HL-60 (cell line): ENCODE measurements at regions not wholly inside any gene's neighbourhood (a gene's known extent, or its start where the extent isn't known, plus 50 kb on each side); places are given as distances from the start of the nearest gene placed in this dataset.

Experiments
- DNase-seq, 2 experiments: peaks; one replicate each; pipeline ENCODE4 v3.0.0-alpha.2; 2010 to 2020; ENCODE audit warnings: low read depth in 1 of 2, low spot score in 1 of 2
- H3K27ac ChIP-seq: fragments of 250-450 bp; sonication (Bioruptor Pico); replicated peaks from 2 replicates; pipeline ENCODE4 v1.5.1; 2020; ENCODE audit warnings: mild to moderate bottlenecking, moderate library complexity
- H3K27me3 ChIP-seq: fragments of 250-450 bp; sonication (Bioruptor Pico); 2 replicates; pipeline ENCODE4 v1.5.1; 2021; ENCODE audit warnings: mild to moderate bottlenecking, moderate library complexity; ENCODE audit not compliant: insufficient read depth, poor library complexity, severe bottlenecking
- H3K4me3 ChIP-seq: replicated peaks from 2 replicates; pipeline ENCODE4 v1.5.1; 2011; ENCODE audit warnings: mild to moderate bottlenecking, control low read depth, low read length; ENCODE audit not compliant: insufficient read depth
- CTCF ChIP-seq: IDR thresholded peaks from one replicate; pipeline ENCODE4 v1.5.1; 2011; ENCODE audit warnings: low read length, control low read depth, inconsistent platforms; ENCODE audit not compliant: insufficient read depth
- GABPA ChIP-seq: IDR thresholded peaks from 2 replicates; pipeline ENCODE4 v1.6.1; 2012; ENCODE audit warnings: low read depth
- POLR2AphosphoS5 ChIP-seq: IDR thresholded peaks from 2 replicates; pipeline ENCODE4 v1.6.1; 2012; ENCODE audit warnings: low read depth
- REST ChIP-seq: IDR thresholded peaks from 2 replicates; pipeline ENCODE4 v1.6.1; 2012; ENCODE audit warnings: low read depth; ENCODE audit not compliant: insufficient replicate concordance
- SPI1 ChIP-seq: IDR thresholded peaks from 2 replicates; pipeline ENCODE4 v1.6.1; 2012; ENCODE audit warnings: low read depth, mild to moderate bottlenecking, borderline replicate concordance

GRCh38 chr13:22127277-22128164 lies 456.6 kb downstream of the FGF9 start:
- TF ChIP-seq POLR2AphosphoS5 = no peak
- TF ChIP-seq REST = no peak
- TF ChIP-seq GABPA = no peak
- no peak for TF ChIP-seq SPI1
- no peak for TF ChIP-seq CTCF
- H3K27ac ChIP-seq = no peak overlapping the region
- no peaks in the 10 kb centered on the region for H3K27me3 ChIP-seq
- no peak for DNase-seq
- no peak overlapping the region for H3K4me3 ChIP-seq

- no peak overlapping the region for H3K27ac ChIP-seq
- no peak for DNase-seq
- TF ChIP-seq POLR2AphosphoS5 (no peak), CTCF (no peak), REST (no peak), GABPA (no peak), SPI1 (no peak)
- H3K4me3 ChIP-seq = no peak overlapping the region
- H3K27me3 ChIP-seq = no peaks in the 10 kb centered on the region
Observed at GRCh38 chr13:22128441-22129408, 457.9 kb downstream of the FGF9 start.

GRCh38 chr13:22130254-22130653 lies 459.4 kb downstream of the FGF9 start:
- Histone ChIP-seq H3K27me3 (no peaks in the 10 kb centered on the region), H3K4me3 (no peak overlapping the region), H3K27ac (no peak overlapping the region)
- DNase-seq = no peak
- TF ChIP-seq CTCF = no peak
- TF ChIP-seq POLR2AphosphoS5 = no peak
- no peak for TF ChIP-seq REST
- no peak for TF ChIP-seq SPI1
- no peak for TF ChIP-seq GABPA
